ENCODE measurements at regions not wholly inside any gene's neighbourhood (a gene's known extent, or its start where the extent isn't known, plus 50 kb on each side); places are given as distances from the start of the nearest gene placed in this dataset.

- ChIA-PET CTCF (no interaction called here), POLR2A (ENCODE audit: unreplicated experiment) (no interaction called here)
- no peak overlapping the region for H3K56ac ChIP-seq (ENCODE audit: extremely low read depth, insufficient read depth, low read length)
- H2AK9ac ChIP-seq (replicated peaks; ENCODE audit: low read depth, low read length, poor library complexity): no peak overlapping the region
- no peaks in the 10 kb centered on the region for H3K9me3 ChIP-seq (ENCODE audit: control insufficient read depth, insufficient read depth, low read length)
- H2BK120ac ChIP-seq (ENCODE audit: low read depth, low read length): no peak overlapping the region
- dilution Hi-C loops (cut with HindIII; ENCODE audit: low sequenced_read_pairs, unreplicated experiment): no loop called here
- H4K91ac ChIP-seq (ENCODE audit: insufficient read depth, low read depth, low read length): no peak overlapping the region
- no peak overlapping the region for H3K14ac ChIP-seq (replicated peaks; ENCODE audit: low read depth, low read length)
- no peaks in the 10 kb centered on the region for H3K36me3 ChIP-seq (ENCODE audit: control insufficient read depth, insufficient read depth, low read length)
- no peaks in the 10 kb centered on the region for H3K79me1 ChIP-seq (ENCODE audit: low read depth in 1 of 2, low read length in 2 of 2)
- in situ Hi-C loops (cut with MboI; ENCODE audit: low sequenced_read_pairs): no loop called here
- no peak overlapping the region for H3K4me2 ChIP-seq (ENCODE audit: low read depth, low read length)
- DNase-seq: no peak
- H3K23ac ChIP-seq (ENCODE audit: low read depth, low read length): no peak overlapping the region
- ATAC-seq (ENCODE audit: low read depth): no peak
- no peak overlapping the region for H4K8ac ChIP-seq (ENCODE audit: low read depth in 2 of 2, low read length in 2 of 2)
- intact Hi-C loops (cut with micrococcal nuclease): no loop called here
- no peak overlapping the region for H4K5ac ChIP-seq (ENCODE audit: low read depth, low read length)
- H3K27ac ChIP-seq (ENCODE audit: insufficient read depth, low read length): no peak overlapping the region
- TF ChIP-seq CEBPB (IDR thresholded peaks at IDR 0.05; ENCODE audit: low read depth, low read length) (no peak), SMC3 (IDR thresholded peaks at IDR 0.05; ENCODE audit: low read depth, low read length) (no peak), BHLHE40 (IDR thresholded peaks at IDR 0.05; ENCODE audit: low read depth, low read length) (no peak), MAFK (IDR thresholded peaks at IDR 0.05; ENCODE audit: low read depth, low read length) (no peak), POLR2A (IDR thresholded peaks at IDR 0.05; ENCODE audit: low read depth, low read length) (no peak), RCOR1 (IDR thresholded peaks at IDR 0.05; ENCODE audit: insufficient replicate concordance, low read length) (no peak), USF2 (IDR thresholded peaks at IDR 0.05; ENCODE audit: low read depth, low read length) (no peak), MXI1 (IDR thresholded peaks at IDR 0.05; ENCODE audit: borderline replicate concordance, low read depth, low read length) (no peak), FOS (IDR thresholded peaks at IDR 0.05; ENCODE audit: low read depth, low read length) (no peak), ELK1 (IDR thresholded peaks at IDR 0.05; ENCODE audit: borderline replicate concordance, low read depth, low read length) (no peak), RFX5 (IDR thresholded peaks at IDR 0.05; ENCODE audit: low read depth, low read length) (no peak), CHD1 (IDR thresholded peaks at IDR 0.05; ENCODE audit: low read depth, low read length) (no peak), MAZ (IDR thresholded peaks at IDR 0.05; ENCODE audit: borderline replicate concordance, low read depth, low read length) (no peak), NFE2L2 (IDR thresholded peaks at IDR 0.05; ENCODE audit: low read depth, low read length) (no peak), RAD21 (IDR thresholded peaks at IDR 0.05; ENCODE audit: low read length) (no peak), CTCF (conservative IDR thresholded peaks at IDR 0.05; ENCODE audit: low read depth, low read length) (no peak)
- H2AFZ ChIP-seq (replicated peaks; ENCODE audit: low read length, poor library complexity): no peak overlapping the region
- no peak overlapping the region for H3K4me3 ChIP-seq (ENCODE audit: insufficient read depth, low read depth, low read length)
- no peak overlapping the region for H2AK5ac ChIP-seq (ENCODE audit: low read depth, low read length)
- H3K18ac ChIP-seq (ENCODE audit: low read depth, low read length): no peak overlapping the region
- BruUV-seq (replicated peaks): no TSS peak
- peaks cover 3% of the 10 kb centered on the region for H3K27me3 ChIP-seq (ENCODE audit: control insufficient read depth, insufficient read depth, low read length)
- no peak overlapping the region for H3K9ac ChIP-seq (ENCODE audit: low read depth, low read length)
- 60% methylated on average over 1 of the region's 2 CpGs; no CpG with 5 or more reads in 1 of the 2 experiments for WGBS, 2 experiments (ENCODE audit: extremely low coverage in 2 of 2, insufficient read length in 1 of 2)
- no peak overlapping the region for H3K4ac ChIP-seq (ENCODE audit: low read depth, low read length)
- no peak overlapping the region for H2BK5ac ChIP-seq (ENCODE audit: low read depth, low read length, poor library complexity, severe bottlenecking)
- no peaks in the 10 kb centered on the region for H4K20me1 ChIP-seq (ENCODE audit: insufficient read depth, low read length)
- H2BK15ac ChIP-seq (ENCODE audit: low read depth, low read length): no peak overlapping the region
- H3K4me1 ChIP-seq (ENCODE audit: control insufficient read depth, insufficient read depth, low read length): no peaks in the 10 kb centered on the region
- no peak overlapping the region for H2BK20ac ChIP-seq (ENCODE audit: low read depth, low read length)
- no peaks in the 10 kb centered on the region for H3K9me1 ChIP-seq (ENCODE audit: insufficient read depth, low read length)
These were observed 259.4 kb upstream of the VLDLR start for GRCh38 chr9:2362150-2362549.

Data from IMR-90 (cell line).